ENCODE measurements at regions not wholly inside any gene's neighbourhood (a gene's known extent, or its start where the extent isn't known, plus 50 kb on each side); places are given as distances from the start of the nearest gene placed in this dataset.

DNA sequence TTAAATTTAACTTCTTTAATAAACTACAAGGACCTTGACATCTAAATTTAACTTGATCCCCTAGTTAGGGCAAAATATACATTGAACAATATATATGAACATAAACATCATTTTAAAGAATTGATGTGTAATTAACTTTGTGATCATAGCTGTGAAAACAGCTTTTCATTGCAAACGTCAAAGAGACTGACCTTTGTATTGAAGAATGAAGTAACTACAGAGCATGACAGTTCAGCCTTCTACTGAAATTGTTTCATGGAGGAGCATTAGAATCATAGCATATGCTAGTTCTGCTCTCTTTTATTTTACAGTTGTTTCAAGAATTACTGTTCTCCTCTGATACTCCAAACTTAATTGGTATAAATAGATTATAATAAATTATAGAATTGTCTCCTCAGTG, 123.4 kb upstream of the PRR20A start:
- no peak for DNase-seq

DNA sequence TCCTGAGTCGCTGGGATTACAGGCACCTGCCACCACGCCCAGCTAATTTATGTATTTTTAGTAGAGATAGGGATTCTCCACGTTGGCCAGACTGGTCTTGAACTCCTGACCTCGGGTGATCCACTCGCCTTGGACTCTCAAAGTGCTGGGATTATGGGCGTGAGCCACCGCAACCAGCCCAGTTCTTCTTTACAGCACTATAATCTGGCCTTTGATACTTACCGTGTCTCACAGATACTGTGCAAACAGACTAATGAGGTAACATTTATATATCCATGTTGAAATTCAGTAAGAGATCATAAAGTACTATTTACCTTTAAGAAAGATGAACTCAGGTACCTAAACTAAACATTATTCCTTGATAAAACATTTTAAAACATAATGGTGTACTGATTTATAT, 121.8 kb upstream of the PRR20A start:
- no peak for DNase-seq

DNA sequence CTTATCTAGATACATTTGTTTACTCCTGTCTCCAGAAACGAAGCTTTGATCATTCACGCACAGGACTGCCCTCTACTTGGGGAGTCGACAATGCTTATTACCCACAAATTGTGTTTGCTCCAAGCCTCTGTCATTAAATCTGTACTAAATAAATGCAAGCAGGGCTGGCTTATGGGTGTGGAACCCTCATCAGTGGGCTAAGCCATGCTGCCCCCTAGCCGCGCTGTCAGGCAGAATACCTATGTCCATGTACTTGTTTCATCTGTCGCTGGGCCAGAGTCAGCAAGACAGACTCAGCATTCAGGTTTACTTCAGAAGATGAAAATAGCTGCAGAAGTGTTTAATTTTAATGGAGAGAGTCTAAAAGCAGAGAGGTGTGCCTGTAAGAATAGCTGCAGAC, 110.0 kb upstream of the PRR20A start:
- DNase-seq, result no peak

DNA sequence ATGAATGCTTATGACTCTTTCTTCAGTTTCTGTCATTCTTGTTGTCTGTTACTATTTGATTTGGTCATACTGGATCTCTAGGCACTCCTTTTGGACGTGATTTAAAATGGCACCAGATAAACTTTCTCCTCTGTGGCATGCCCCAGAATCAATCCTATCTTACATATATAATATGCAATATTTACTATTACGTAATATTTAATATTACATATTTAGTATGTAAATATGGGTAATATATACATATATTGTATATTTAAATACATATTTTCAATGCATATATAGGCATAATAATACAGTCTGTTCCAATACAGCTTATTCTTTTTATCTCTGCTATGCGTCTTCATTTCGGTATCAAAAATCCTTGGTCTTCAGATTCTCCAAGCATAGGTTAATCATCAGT, 104.4 kb upstream of the PRR20A start:
- no peak for DNase-seq

DNA sequence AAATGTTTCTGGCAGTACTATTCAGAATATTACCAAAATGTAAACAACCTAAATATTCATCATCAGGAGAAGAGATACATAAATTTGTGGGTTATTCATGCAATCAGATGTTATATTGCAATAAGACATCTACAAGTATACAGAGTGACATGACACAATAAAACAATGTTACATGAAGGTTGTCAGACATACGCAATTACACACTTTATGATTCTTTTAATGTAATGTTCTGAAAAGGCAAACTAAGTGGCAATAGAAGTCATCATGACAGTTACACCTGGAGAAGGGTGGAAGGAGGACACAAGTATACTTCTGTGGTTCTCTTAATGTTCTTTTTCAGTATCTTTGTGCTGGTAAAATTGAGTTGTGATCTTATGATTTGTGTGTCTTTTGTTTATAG, 95.8 kb upstream of the PRR20A start:
- no peak for DNase-seq

DNA sequence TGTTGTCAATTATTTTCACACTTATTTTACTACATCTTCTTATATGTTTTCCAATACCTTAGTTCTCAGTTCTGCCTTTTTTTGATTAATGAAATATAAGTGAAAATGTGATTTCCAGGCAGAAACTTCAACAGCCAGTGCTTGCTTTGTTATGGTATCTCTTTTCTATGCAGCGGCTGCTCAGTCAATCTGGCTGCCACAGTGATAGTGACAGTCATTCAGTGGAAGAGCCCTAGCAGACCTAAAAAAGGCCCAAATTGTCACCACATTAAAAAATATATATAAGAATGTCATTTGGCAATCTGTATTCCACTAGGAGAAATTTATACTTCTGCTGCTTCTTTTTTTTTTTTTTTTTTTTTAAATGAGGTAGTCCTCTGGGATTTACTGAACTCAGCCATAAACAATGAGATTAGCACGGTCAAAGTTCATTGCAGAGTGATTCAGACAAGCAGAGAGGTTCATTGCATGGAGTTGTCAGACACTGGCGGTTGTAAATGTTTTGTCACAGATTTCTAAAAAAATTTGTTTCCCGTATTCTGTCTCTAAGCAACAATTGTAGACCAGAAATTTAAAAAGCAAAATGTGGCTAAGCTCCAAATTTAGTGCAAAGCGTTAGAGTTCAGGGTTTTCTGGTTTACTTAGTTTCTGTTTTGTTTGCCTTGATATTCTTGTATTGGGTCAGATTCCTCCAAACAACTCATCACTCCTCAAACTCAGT, 94.7 kb upstream of the PRR20A start:
- DNase-seq, result no peak

DNA sequence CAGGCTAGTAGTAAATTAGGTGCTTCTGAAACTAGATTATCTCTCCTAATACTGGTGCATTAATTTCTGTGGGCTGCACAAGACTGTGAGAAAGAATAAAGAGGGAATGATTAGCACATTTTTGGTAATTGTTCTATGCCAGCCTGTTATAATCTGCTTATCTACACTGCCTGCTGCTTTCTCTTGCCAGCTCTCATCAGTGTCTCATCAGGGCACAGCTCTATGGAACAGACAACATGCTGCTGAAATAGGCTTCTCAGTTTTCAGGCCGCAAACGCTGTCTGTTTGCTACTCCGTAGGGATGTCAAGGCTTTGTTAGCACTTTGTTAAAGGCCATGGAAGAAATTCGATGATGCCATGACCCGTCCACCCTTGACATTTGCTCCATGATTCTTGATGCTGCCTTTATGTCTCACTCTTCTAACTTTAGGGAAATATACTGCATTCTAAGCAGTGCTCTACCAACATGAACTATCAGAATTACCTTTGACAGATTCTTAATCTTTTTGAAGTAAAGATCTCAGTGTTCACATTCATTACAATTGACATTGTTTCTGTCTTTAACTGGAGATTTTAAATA, 84.0 kb upstream of the PRR20A start:
- no peak for DNase-seq

DNA sequence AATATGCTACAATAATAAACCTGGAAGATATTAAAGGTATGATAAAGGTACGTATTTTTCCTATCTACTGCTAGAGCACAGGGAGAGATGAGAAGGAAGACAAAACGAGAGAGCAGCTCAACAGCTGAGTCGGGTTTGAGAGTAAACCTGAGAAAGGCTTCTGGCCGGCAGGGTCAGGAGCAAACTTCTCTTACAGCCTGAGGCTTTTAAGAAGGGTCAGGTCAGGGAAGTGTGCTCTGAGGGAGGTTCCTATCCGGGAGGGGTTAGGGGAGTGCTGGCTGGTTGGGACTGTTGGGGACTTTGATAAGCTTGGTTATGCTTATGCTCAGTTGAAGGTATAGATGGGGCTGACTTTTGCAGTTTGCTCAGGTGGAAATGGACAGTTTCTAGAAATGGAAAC, 77.7 kb upstream of the PRR20A start:
- DNase-seq, result no peak

DNA sequence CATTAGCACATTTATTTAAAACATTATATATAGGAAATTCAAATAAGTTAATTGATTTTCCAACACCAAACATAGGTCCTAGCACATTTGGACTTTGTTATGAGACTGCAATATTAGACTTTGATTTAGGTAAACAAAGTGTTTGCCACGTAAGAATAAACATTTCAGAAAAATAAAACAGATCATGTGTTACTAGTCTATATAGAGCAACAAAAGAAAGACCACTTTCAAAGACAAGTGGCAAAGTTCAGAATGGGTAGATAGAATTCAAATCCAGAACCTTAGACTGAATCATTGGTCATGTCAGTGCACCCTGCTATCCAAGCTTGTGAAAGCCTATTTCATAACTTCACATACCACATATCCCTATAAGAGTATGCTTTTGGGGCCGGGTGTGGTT, 66.7 kb upstream of the PRR20A start:
- no peak for DNase-seq

DNA sequence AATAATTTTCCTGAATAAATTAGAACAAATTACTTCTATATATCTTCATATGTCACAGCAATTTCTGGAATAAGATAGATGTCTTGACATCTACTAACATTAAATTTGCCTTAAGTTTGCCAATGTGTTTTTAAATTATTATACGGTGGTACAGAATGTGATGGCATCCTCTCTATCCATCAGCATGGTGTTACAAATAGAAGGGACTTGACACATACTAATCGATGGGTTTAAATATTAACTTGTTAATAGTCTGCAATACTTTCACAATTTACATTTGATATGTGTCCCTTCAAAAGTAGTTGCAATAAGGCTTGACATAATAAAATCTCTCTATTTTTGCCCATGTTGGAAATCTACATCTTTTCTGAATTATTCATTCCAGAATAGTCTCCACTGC, 65.1 kb upstream of the PRR20A start:
- DNase-seq, result no peak

DNA sequence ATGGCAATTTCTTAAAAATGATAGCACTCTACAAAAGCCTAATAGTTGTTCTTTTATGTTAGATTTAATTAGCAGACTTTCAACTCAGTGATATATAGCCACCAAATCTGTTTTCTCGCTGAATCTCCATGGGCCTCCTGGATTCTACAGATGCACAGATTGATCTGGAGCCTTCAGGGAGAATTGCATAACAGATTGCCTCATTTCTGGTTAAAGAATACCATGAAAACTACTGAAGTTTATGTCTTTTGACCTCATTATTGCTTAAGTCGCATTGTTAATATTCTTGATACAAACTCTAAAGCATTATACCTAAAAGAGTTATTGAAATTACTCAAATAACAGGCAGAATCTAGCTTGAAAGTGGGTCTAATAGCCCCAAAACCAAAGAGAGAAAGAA, 53.7 kb upstream of the PRR20A start:
- no peak for DNase-seq

Measured in activated gamma-delta T cell (primary cell).